NOMO-1 treated with dmso at 0.1 percent for 144 hours (cell line): ENCODE measurements at regions not wholly inside any gene's neighbourhood (a gene's known extent, or its start where the extent isn't known, plus 50 kb on each side); places are given as distances from the start of the nearest gene placed in this dataset.

Source experiments
- DNase-seq: peaks from one replicate; lab custom pipeline; 2025; ENCODE audit not compliant: unreplicated experiment; lab: John Stamatoyannopoulos, UW

DNA sequence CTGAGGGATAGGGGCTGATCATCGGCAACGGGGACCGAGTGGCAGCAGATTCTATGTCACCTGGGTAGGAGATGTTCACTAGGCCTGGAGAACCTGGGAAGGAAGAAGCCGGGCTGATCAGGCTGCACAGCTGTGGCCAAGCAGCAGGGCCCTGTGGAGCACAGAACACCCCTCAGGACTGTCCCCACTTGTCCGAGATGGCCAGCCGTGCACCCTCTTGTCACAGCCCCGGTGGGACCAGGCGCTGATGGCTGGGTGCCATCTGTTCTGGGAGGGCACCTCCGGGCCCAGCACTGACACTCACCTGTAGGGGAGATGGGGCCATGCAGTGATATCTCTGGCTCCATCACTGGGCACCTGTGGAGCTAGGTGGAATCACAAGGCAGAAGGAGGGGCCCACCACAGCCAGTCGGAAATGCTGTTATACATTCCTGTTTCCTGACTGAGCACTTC lies 217.9 kb upstream of the RAB6C start:
- DNase-seq = no peak

DNA sequence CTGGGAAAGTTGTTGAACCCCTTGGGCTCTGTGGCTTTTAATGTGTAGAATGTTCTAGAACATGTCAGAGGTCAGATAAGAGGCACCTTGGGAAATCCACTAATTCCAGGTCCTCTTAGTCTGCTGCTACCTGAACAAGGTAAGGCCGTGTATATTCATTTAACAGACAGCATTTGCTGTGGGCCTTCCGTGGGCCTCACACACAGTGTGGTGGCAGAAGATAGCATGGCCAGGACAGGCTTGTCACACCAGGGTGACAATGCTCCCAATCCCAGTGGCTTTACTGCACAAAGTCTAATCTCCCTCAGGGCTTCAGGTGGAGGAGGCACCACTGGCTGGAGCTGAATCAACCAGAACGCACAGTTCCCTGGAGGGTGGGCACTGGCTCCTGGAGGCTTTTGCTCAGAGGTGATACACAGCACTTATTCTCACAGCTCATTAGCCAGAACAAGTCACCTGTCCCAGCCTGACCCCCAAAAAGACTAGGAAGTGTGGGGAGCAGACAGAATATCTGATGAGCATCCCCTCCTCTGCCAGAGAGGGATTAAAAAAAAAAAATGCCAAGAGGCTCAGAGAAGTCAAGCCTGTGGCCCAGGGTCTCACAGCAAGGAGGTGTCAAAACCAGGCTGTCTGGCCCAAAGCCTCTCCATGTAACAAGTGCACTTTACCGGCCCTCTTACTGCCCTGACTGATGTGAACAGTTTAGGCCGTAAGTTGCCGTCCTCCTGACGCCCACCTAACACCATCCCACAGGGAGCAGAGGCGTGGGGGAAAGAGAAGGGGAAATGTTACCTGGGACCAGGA lies 216.9 kb upstream of the RAB6C start:
- DNase-seq = no peak

DNA sequence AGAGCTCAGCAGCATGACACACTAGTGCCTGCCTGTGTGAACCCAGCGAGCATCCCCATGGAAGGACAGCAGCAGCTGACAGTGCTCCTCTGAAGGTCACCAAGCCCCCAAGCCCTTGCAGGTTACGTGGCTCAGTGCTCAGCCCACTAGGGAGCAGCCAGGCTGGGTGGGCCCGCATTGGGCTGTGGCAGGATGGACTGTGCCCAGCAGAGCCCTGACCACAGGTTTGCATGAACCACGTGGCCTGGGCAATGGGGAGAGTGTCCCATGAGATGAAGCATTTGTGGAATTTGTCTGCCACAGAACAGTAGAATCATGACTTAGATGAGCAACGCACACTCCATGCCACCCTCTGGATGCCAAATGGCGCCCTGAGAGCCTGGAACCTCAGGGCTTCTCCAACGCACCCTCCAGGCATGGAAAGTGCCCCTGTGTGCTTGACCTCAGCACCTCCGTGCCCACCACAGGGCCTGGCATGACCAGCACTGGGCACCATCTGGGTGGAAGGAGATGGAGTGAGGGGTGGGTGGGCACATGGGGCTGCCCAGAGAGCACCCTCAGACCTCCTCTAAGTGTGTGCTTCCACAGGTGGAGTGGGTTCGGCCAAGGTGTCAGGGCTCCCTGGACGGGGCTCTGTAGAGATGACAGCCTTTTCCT lies 216.1 kb upstream of the RAB6C start:
- no peak for DNase-seq

DNA sequence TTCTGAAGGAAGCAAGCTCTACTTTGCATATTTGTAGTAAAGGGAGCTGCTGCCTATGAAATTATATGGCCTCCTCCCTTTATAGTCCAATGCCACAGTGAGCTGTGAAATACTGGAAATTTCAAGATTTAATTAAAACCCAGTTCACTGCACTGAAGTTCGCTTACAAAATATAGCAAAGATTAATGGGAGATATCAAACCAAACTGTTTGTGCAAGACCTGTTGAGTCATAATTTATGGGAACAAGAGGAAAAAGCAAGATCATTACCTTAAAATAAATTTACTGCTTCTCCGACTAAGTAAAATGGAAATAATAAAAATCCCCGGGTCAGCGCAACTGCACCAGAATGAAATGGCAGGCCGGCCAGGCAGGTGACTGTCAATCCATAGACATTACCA lies 215.5 kb upstream of the RAB6C start:
- DNase-seq = no peak

DNA sequence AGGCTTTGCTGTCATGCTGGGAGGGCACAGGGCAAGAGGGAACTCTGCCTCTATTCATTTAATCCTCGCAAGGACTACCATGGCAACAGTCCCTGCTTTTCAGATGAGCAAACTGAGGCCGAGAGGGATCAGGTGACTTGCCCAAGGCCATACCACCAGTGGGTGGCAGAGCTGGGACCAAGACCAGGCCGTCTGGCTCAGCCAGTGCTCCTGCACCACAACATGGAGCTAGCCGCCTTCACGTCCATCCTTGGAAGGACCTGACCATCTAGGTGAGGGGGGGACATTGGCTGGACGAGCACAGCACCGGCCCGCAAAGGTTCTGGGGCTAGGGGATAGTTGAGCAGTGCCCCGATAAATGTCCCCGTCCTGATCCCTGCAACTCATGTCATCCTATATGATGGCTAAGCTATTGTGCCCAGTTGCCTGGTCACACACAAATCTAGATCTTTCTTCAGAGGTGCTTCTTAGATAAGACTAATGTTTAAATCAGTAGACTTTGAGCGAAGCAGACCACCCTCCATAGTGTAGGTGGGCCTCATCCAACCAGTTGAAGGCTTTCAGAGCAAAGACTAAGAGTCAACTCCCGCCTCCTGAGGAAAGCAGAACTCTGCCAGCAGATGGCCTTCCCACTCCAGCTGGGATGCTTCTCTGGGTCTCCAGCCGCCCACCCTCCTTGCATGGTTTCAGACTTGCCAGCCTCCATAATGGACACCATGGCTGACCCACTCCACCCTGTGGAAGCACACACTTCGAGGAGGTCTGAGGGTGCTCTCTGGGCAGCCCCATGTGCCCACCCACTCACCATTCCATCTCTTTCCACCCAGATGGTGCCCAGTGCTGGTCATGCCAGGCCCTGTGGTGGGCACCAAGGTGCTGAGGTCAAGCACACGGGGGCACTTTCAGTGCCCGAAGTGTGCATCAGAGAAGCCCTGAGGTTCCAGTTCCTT lies 214.8 kb upstream of the RAB6C start:
- no peak for DNase-seq

DNA sequence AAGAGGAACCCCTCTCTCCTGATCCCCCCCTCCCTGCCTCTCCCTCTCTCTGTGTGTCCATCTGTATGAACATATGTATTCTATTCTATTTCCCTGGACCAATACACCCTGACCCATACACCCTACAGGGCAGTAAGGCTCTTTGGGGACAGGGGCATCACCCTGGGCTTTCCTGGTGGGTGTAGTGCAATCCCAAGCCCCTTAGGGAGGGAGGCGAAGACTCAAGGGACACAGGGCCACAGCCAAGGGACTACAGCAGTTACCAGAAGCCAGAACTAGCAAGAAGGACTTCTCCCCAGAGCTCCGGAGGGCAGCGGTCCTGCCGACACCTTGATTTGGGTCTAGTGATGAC lies 214.2 kb upstream of the RAB6C start:
- no peak for DNase-seq

DNA sequence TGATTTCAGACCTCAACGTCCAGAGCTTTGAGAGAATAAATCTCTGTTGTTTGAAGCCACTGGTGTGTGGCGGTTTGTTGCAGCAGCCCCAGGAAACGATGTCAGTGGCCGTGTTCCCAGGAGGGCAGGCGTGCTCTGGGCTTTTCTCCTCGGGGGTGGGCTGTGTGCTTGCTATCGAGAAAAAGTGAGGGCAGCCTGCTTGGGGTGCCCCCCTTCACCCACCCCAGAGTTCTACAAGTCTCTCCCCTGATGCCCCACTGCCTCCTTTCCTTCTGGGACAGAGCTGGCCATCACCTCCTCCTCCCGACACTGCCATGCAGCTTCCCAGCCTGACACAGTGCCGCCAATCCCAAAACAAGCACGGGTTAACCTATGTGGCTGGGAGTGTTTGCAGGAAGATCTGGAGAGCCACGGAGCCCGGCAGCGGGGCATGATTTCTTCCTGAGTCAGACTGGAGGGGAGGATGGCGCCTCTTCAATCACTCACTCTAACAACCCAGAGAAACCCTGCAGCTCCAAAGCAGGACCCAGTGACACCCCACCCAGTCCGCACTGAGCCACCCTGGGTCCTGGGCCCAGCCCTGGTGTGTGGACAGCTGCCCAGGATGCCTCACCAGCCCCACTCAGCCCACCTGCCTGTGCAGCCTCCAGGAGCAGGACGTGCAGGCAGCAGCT lies 213.7 kb upstream of the RAB6C start:
- DNase-seq = no peak

DNA sequence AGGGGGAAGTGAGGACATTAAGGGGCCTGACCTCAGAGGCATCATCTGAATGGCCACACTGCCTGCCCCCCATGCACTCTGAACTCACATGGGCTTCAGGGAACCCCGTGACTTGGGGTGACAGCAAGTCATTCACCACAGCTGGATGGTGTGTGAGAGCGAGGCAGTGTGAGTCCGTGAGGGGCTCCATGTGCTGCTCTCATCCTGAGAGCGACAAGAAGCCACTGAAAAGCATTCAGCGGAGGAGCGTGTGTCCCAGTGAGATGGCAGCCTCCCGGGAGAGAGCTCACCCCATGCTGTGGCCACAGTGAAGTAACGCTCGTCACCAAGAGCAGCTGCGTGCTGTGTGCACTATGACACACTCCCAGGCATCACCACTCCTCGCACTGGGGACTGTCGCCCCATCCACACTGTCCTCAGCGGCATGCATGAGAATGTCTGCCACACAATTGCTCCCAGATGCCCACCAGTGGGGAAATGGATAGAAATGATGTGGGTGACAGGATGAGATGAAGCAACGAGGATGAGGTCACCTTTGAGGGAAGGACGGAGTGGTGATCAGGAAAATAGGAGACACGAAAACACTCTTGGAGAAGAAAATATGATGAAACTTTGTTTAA lies 213.0 kb upstream of the RAB6C start:
- no peak for DNase-seq

DNA sequence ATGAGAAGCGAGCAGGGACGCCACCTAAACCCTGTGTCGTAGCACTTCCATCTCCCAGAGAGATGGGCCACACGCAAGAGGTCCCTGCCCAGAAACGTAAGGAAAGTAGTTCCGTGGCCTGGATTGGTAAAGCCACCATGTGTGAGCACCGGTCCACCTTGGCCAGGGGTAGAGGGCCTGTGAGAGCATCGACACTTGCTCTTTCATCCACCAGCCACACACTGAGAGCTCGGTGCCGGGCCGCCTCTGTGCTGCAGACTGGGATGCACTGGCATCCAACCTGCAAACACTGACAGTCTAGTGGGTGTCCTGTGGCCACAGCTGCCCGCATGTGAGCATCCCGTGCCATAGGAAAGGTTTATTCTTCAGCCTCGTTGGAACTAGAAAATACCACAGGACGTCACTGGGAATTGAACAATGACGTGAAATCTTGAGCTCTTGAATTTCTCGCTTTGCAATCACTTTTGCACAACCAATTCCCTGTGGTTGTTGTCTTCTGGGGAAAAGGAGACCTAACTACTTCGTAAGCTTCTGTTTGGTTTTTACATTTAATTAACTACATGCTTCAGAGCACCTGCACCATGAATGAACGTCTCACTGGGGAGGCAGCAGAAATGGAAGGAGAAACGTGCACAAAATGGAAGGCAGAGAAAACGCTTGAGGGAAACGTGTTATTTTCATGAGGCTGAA lies 212.0 kb upstream of the RAB6C start:
- DNase-seq = no peak

DNA sequence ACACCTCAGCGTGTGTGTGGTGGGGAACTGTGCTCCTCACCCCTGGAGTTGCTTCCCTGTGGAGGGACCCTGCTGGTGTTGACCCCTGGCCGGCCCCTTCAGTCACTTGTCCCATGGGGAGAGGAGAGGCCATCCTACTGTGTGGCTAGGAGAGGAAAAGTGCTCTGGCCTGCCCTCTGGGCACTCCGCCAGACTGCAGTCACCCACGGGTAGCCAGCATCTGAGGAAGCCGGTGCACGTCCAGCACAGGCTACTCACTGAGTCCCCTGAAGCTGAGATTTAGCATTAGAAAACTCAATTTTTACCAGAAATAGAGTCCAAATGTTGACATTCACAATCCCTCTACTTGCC lies 211.5 kb upstream of the RAB6C start:
- no peak for DNase-seq

DNA sequence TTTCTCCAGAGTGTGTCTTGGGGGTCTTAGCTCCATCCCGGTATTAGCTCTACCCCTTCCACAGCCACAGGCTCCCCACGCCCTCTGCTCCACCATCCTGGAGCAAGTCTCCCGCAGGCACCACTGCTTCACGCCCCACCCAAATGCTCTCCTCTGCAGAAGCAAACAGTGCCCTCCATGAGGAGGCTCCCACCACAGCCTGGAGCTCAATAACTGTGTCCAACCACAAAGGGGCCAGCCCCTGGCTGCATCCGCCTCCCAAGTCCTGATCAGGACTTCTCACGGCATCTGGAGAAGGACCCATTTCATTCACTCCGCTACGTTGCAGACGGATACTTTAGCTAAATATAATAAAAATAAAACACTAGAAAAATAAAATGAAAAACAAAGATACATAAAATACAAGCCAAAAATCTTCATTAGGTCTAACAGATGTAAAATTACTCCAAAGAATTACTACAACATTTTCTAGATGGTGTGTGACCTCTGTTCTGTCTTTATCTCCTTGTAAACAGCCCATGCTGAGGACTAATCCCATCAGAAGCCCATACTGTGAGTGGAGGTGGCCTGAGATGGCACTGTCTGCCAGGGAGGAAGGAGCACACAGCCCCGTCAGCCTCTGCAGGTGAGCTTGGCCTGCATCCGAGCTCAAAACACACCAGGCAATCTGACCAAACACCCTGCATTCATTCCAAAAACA lies 210.8 kb upstream of the RAB6C start:
- DNase-seq = no peak

DNA sequence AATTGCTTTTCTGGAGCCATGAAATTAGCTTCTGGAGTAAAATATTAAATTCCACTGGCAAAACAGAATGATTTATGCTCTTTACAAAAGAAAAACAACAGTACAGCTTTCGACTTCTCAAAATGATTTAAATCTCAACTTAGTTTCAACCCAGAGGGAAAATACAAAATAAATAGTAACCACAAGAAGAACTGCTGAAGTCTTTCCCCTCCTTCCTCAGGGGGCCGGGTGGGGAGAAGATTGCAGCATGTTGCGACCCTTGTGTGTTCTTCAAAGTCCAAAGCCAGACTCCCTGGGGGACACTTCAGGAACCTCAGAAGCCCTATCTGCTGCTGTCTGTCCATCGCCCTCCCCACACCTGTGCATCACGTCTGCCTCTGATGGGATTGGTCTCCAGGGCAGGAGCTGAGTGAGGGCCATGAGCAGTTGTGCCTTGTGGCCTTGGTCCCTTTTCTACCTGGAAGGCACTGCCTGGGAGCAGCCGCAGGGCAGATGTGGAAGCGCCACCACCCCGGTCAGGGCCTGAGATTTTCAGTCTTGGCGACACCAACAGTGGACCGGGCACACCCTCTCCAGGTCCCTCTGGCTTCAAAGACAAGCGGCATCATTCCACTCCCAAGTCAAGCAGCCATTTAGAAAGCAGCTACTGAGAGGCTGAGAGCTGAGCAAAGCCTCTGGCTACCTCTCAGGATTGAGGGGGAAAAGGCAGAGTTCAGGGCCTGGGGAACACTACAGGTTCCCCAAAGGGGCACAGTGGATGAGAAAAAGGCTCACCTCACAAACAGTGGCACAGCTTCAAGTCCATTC lies 210.1 kb upstream of the RAB6C start:
- no peak for DNase-seq

DNA sequence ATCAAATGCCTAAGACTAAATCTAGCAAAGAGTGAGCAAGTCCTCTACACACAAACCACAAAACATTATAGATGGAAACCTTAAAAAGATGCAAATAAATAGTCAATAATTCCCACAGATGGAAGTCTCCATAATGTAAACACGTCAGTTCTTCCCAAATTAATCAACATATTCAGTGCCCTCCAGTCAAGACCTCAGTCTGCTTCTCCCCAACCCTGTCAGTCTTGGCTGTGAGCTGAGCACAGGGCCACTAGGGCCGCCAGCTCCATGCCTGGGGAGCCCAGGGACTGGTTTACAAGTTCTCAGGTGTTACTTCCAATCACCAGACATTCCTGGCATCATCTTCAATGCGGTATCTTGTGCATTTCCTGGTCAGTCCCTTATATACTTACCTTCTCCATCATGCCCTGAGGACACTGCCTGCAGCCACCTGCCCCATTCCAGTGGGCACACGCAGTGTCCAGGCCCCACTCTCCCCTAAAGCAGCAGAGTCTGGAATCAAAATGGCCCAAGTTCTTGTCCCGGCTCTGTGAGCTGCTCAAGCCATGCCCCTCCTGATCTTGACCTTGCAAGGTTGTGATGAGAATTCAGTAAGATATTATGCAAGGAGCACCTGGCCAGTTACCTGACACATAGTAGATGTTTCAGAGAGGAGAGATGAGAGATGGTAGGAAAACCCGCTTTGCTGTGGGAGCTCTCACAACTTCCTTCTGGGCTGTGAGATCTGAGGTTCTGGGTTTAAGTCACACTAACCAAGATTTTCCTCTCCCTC lies 207.9 kb upstream of the RAB6C start:
- DNase-seq = no peak

DNA sequence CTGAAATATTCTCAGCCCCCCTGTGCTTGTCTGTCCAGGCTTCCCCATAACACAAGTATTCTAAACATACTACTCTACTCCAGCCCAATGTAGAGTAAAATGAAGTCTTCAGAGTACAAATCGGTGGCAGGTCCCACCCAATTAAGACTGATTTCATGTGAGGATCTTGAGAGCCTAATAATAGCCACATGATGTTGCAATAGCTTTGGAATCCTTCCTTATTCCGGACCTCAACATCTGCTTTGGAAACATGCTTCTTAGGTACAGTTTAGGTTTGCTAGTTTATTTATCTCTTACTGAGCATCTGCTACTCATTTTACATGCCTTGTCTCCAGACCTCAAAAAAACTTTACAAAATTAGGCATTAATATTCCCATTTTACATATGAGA lies 207.3 kb upstream of the RAB6C start:
- DNase-seq = no peak

DNA sequence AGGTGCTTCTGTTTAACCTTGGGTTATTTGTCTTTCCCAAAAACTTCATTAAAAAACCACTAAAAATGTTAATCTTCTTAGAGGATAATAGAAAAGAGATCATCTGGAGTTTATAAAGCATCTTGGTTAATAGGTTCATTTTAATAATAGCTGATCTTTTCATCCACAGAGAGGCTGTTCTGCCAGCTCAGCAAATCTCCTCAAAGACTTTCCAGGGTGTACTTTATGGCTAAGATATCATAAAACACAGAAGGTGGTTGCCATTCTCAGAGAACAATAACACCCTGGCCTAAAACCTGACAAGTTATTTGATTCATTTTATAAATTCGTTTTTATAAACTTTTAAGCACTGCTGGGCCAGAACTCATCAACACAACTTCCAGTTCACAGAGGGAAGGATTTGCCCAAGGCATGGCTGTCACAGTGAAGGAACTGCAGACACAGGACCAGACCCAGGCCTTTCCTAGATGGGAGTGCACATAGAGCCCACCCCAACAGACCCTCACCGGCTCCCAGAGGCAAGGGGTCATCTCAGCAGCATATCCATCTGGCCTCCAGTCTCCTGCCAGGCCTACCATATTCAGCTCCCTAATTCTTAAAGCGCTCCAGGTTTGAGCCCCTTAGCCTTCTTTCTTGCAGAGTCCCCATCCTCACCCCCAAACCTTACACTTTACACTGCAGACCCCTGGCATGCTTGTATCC lies 203.4 kb upstream of the RAB6C start:
- DNase-seq = no peak

DNA sequence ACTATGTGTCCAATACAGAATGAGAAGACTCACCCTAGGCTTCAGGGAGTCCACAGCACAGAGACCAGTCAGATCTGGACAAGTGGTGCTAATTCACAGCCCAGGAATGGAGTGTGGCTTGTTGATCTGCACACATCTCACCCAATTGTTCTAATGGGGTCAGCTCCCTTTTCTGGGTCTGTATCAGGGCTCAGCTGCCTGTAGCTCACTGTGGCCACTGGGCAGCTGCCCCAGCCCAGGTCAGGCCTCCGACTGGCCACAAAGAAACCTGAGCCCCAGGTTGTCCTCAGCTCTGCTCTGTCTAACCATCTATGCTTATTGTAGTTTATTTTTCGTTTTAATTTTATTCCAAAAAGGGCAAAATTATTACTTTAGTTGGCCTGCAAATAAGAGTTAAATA lies 202.3 kb upstream of the RAB6C start:
- DNase-seq = no peak

DNA sequence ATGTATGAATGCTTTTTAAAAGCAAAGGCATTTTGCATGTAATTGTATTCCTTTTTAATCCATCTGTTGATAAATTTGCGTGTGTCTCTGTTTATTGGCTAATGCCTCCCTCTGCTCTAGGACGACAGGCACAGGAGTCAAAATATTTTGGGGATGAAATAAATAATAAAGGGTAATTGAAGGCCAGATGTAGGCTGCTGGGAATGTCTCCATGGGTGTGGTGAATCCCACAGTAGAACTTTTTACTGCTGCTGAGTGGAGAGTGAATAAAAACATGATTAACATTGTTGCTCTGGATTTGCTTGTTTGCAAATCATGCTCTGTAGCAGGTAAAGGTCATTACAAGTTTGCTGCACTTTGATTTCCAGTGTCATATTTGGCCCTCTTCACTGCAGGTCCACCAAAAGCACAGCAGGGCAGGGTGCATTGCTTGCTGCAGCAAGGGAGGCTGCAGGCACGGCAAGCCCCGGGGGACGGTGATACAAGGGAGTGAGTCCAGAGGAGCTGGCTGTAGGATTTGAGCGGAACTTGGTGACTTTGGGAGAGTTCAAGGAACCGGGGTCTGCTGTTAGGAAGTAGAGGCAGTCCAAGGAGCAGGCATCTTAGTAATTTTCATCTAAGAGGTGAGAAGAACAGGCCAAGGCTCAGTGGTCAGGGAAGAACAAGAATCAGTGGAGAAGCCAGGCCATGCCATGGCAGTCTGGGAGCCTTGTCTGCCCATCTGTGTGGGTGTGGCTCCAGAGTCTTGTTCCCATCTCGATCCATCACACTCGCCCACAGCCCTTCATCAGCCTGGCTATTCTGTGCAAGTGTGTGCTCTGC lies 201.5 kb upstream of the RAB6C start:
- no peak for DNase-seq
